K562 (cell line): ENCODE measurements at regions not wholly inside any gene's neighbourhood (a gene's known extent, or its start where the extent isn't known, plus 50 kb on each side); places are given as distances from the start of the nearest gene placed in this dataset.

Experiments
- ATF2 ChIP-seq: sonication (generic); formaldehyde crosslinking; IDR thresholded peaks from 2 replicates; pipeline ENCODE4 v1.8.1; 2022; ENCODE audit warnings: missing genetic modification reagents
- ATF4 ChIP-seq: fragments of 450-650 bp; formaldehyde crosslinking; IDR thresholded peaks from 2 replicates; pipeline ENCODE4 v1.4.0; 2022; ENCODE audit warnings: mild to moderate bottlenecking, moderate library complexity
- BRF2 ChIP-seq: IDR thresholded peaks from 3 replicates; pipeline ENCODE4 v1.6.1; 2011; ENCODE audit warnings: borderline replicate concordance, mild to moderate bottlenecking; ENCODE audit not compliant: insufficient read length, insufficient read depth
- CCAR2 ChIP-seq: fragments of 200-400 bp; formaldehyde crosslinking; IDR thresholded peaks from 2 replicates; pipeline ENCODE4 v1.6.1; 2017; ENCODE audit warnings: mild to moderate bottlenecking, low read depth, low read length
- ETS1 ChIP-seq: conservative IDR thresholded peaks from 2 replicates; pipeline ENCODE4 v1.6.1; 2011; ENCODE audit warnings: low read depth, mild to moderate bottlenecking, low read length; ENCODE audit not compliant: control insufficient read depth
- HMG20B ChIP-seq: fragments of 250-450 bp; sonication (Bioruptor Pico); IDR thresholded peaks from 2 replicates; pipeline ENCODE4 v1.5.0; 2021; ENCODE audit warnings: mild to moderate bottlenecking
- KDM2B ChIP-seq: fragments of 250-450 bp; sonication (Bioruptor Pico); IDR thresholded peaks from 2 replicates; pipeline ENCODE4 v1.8.0; 2021; ENCODE audit warnings: mild to moderate bottlenecking, moderate library complexity
- KLF16 ChIP-seq: IDR thresholded peaks from 2 replicates; pipeline ENCODE4 v1.6.1; 2016; ENCODE audit warnings: antibody characterized with exemption
- NFATC3 ChIP-seq: fragments of 450-650 bp; IDR thresholded peaks from 2 replicates; pipeline ENCODE4 v1.6.1; 2017; ENCODE audit warnings: mild to moderate bottlenecking
- RBM17 ChIP-seq: fragments of 200-400 bp; formaldehyde crosslinking; IDR thresholded peaks from 2 replicates; pipeline ENCODE4 v1.6.1; 2017; ENCODE audit warnings: low read depth, mild to moderate bottlenecking, low read length, borderline replicate concordance
- SAFB2 ChIP-seq: fragments of 200-400 bp; formaldehyde crosslinking; IDR thresholded peaks from 2 replicates; pipeline ENCODE4 v1.6.1; 2018; ENCODE audit warnings: borderline replicate concordance, low read length, low read depth, moderate library complexity; ENCODE audit not compliant: severe bottlenecking
- SUPT5H ChIP-seq: fragments of 450-650 bp; IDR thresholded peaks from 2 replicates; pipeline ENCODE4 v1.6.1; 2016
- TCF15 ChIP-seq: fragments of 250-450 bp; sonication (Bioruptor Pico); IDR thresholded peaks from 2 replicates; pipeline ENCODE4 v1.8.0; 2022; ENCODE audit warnings: moderate library complexity, mild to moderate bottlenecking, inconsistent platforms
- TEAD4 ChIP-seq, 2 experiments: sonication (generic) in 1 of 2; formaldehyde crosslinking in 1 of 2; IDR thresholded peaks; 2 replicates each; pipeline versions ENCODE4 v1.6.1 to v1.8.0; 2012 to 2022; ENCODE audit warnings: borderline replicate concordance in 1 of 2, inconsistent platforms in 1 of 2, low read length in 1 of 2, mild to moderate bottlenecking in 1 of 2, missing genetic modification reagents in 1 of 2
- ZBTB9 ChIP-seq: fragments of 450-650 bp; formaldehyde crosslinking; IDR thresholded peaks from 2 replicates; pipeline ENCODE4 v1.4.0; 2020; ENCODE audit warnings: mild to moderate bottlenecking, moderate library complexity
- ZC3H4 ChIP-seq: sonication (generic); formaldehyde crosslinking; IDR thresholded peaks from 2 replicates; pipeline ENCODE4 v1.9.0; 2021; ENCODE audit warnings: missing genetic modification reagents, borderline replicate concordance
- ZNF280B ChIP-seq: fragments of 250-450 bp; sonication (Bioruptor Pico); IDR thresholded peaks from 2 replicates; pipeline ENCODE4 v1.5.1; 2021; ENCODE audit warnings: mild to moderate bottlenecking
- ZNF766 ChIP-seq: fragments of 200-800 bp; sonication (Bioruptor generic); conservative IDR thresholded peaks from 2 replicates; pipeline ENCODE4 v1.6.1; 2016; ENCODE audit warnings: missing genetic modification characterization, missing compliant biosample characterization

- TF ChIP-seq BRF2 = no peak
- TF ChIP-seq ATF4 (CRISPR knock-in tag) = 0 out of 2 replicates have a peak, but pooled peaks have one; percentile 33
- no peak for TF ChIP-seq ATF2
- no peak for TF ChIP-seq RBM17
- no peak for TF ChIP-seq CCAR2
- no peak for TF ChIP-seq KDM2B (CRISPR knock-in tag)
- no peak for TF ChIP-seq ZNF280B (CRISPR knock-in tag)
- no peak for TF ChIP-seq ZBTB9 (CRISPR knock-in tag)
- TF ChIP-seq ETS1 = no peak
- no peak for TF ChIP-seq TCF15
- peak; percentile 90 for TF ChIP-seq SUPT5H
- TF ChIP-seq ZC3H4 (CRISPR knock-in tag) = no peak
- TF ChIP-seq SAFB2 = no peak
- TF ChIP-seq NFATC3 = no peak
- TF ChIP-seq KLF16 = no peak
- peak; percentile 5; the same call in 1 of the 2 replicates for TF ChIP-seq ZNF766 (CRISPR knock-in tag)
- TF ChIP-seq TEAD4 (IDR thresholded peaks at IDR 0.05; ENCODE audit: low read length) = peak; percentile 61; the same call in 1 of the 2 replicates
- no peak for TF ChIP-seq TEAD4 (CRISPR knock-in tag; IDR thresholded peaks at IDR 0.05; ENCODE audit: borderline replicate concordance)
- no peak for TF ChIP-seq HMG20B (CRISPR knock-in tag)
These were observed 285.1 kb downstream of the ADGB start (continued) for GRCh38 chr6:146883640-146884531.
